GM12892 (cell line): ENCODE measurements at regions not wholly inside any gene's neighbourhood (a gene's known extent, or its start where the extent isn't known, plus 50 kb on each side); places are given as distances from the start of the nearest gene placed in this dataset.
"Not testable (repeated sequence)": the region's sequence is repeated elsewhere in the genome, so short reads cannot be mapped to it uniquely, and the experiment has no call there.

Experiments
- DNase-seq: peaks from one replicate; pipeline ENCODE4 v3.0.0; 2011; ENCODE audit not compliant: insufficient read length
- FAIRE-seq: peaks from 2 replicates; lab custom pipeline; 2011; peaks lifted over from hg19 to GRCh38; lab: Jason Lieb, UNC
- POLR2A ChIP-seq: IDR thresholded peaks from 2 replicates; pipeline ENCODE4 v1.6.1; 2011; ENCODE audit warnings: low read depth, low read length, control low read depth
- POLR2AphosphoS5 ChIP-seq: IDR thresholded peaks from 2 replicates; pipeline ENCODE4 v1.6.1; 2011; ENCODE audit warnings: low read depth, low read length, control low read depth
- TAF1 ChIP-seq: IDR thresholded peaks from 2 replicates; pipeline ENCODE4 v1.6.1; 2011; ENCODE audit warnings: low read depth, mild to moderate bottlenecking, control low read depth, low read length, borderline replicate concordance

DNA sequence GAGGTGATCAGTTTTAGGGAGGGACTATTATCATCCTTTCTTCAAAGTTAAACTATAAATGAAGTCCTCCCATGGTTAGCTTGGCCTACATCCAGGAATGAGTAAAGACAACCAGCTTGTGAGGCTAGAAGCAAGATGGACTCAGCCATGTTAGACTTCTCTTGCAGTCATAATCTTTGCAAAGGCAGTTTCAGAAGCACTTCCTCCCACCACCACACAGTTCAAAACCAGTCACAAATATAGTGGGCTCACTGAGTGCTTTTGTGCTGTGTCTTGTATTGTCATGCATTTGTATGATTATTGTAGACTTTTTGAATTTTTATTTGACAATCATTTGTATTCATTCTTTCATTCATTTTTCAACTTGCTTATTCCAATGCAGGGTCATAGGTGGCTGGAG lies 204.5 kb downstream of the ZNF674 start:
- DNase-seq: no peak
- no peak for TF ChIP-seq POLR2AphosphoS5
- FAIRE-seq: no peak

DNA sequence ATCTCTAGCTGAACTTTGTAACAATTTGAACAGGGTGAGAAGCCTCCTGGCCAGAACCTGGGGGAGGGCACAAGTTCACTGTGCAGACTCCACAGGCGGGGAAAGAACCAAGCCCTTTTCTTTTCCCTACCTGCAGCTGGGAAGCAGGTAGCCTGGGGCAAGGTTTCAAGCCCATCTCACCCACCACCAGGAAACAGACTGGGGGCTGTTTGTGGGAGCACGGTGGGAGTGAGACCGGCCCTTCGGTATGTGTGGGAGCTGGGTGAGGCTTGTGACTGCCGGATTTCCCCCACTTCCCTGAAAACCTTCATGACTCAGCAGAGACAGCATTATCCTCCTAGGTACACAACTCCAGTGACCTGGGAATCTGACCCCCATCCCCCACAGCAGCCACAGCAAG lies 211.7 kb downstream of the ZNF674 start:
- DNase-seq (no peak), FAIRE-seq (no peak)
- TF ChIP-seq POLR2AphosphoS5 (no peak), TAF1 (no peak), POLR2A (no peak)

DNA sequence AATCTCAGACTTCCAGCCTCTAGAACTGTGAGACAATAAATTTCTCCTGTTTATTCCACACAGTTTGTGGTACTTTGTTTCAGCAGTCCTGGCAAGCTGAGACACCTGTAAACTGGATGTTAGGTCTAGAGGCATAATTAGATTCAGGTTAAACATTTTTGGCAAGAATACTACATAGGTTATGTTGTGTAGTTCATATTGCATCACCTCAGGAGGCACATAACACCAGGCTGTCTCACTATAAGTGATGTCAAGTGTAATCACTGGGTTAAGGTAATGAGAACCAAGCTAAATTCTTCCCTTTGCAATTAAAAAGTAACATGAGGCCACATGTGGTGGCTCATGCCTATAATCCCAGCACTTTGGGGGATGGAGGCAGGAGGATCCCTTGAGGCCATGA lies 214.2 kb downstream of the ZNF674 start:
- TF ChIP-seq TAF1: no peak
- no peak for TF ChIP-seq POLR2A
- no peak for TF ChIP-seq POLR2AphosphoS5
- DNase-seq (no peak), FAIRE-seq (no peak)

DNA sequence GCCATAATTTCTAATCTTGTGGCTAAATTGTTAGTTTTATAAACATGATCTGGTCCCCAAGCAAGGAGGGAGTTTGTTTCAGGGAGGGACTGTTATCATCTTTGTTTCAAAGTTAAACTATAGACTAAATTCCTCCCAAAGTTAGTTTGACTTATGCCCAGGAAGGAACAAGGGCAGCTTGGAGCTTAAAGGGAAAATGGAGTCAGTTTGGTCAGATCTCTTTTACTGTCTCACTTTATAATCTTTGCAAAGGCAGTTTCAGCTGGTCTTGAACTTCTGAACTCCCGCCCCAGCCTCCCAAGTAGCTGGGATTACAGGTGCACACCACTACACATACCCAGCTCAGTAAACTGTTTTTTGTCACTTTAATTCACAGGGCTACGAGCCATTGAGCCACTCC lies 214.7 kb downstream of the ZNF674 start:
- TF ChIP-seq POLR2AphosphoS5 (no peak), POLR2A (no peak), TAF1 (no peak)
- FAIRE-seq (no peak), DNase-seq (no peak)

DNA sequence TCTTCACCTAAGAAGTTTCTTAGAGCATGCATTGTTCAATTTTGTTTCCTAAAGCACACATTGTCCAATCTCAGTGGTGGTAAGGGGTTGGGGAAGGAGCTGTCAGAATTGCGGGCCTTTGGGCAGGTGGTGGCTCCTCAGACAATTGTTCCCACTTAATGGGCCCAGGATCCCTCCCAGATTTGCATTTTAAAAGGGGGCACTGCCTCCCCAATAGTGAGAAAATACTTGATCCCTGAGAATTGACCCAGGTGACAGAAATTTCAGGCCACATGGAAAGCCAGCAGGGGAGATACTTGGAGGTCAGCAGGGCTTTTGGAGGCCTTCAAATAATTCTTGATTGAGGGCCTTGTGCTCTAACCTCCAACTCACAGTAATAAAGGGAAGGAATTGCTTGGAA lies 217.1 kb downstream of the ZNF674 start:
- DNase-seq (no peak), FAIRE-seq (no peak)
- TF ChIP-seq POLR2A (no peak), POLR2AphosphoS5 (no peak), TAF1 (no peak)

DNA sequence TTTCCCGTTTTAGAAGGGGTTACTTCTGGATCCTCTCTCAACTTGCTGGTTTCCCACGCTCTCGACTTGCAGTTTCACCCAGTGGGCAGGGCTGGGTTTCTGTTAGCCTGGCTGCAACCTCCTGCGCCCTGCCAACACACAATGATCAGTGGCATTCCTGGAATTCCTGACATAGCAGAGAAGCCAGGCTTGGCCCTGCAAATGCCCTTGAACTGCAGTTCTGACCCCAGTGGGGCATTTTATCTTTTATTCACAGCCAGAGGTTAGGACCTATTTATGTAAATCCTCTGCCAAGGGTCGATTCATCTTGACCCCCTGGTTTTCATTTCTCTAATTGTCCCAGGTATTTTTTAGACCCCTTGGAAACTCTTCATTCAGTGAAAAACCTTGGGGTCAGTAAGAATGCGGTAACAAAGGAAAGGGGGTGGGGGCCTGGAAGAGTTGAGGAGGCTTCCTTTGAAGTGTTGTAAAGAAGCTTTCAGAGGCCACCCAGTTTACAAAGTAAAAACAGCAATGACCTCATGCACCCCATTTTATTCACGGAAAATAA lies 217.6 kb downstream of the ZNF674 start:
- FAIRE-seq (no peak), DNase-seq (no peak)
- no peak for TF ChIP-seq POLR2AphosphoS5
- TF ChIP-seq POLR2A: no peak
- TF ChIP-seq TAF1: no peak

DNA sequence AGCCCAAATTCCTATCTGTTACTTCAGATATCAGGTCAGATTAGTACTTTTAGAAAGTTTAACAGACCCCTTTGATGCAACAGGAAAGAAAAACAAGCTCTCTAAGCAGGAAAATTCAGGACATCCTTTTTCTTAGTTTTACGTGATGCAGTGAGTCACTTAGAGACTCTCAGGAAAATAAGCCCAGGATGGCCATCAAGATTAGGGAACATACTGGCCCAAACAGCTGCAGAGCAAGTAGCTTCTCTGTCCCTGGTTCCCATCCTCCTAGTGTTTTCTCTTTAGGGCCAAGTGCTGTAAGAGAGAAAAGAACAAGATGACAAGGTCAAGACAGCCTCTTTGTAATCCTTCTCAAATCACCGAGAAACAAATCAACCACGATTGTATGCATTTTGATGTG lies 219.1 kb downstream of the ZNF674 start:
- no peak for FAIRE-seq
- TF ChIP-seq POLR2AphosphoS5: no peak
- no peak for TF ChIP-seq TAF1
- no peak for TF ChIP-seq POLR2A
- DNase-seq: no peak

DNA sequence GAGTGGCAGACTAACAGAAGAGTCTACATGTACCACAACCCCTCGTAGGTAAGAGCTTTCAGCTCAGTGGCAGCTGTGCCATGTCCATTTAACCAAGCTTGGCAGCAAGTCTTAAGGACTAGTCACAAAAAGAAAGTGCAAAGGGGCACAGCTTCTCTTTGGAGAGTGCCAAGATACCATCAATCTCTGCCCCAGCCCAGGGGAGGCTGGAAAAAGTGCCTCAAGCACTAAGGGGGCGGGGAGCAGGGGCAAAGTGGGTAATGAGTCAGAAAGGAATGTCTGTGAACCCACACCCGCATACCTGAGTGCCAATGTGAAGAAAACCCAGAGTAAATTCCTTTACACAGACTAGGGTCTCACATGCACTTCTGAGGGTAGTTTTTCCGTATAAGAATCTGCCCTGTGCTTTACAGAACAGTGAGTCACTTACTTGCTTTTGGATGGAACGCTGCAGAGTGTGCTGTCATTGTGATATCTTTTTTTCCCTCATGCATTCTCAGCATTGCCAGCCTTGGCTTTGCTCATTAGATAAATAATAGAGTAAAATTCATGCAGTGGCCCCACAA lies 219.8 kb downstream of the ZNF674 start:
- no peak for DNase-seq
- FAIRE-seq: no peak
- TF ChIP-seq POLR2A: no peak
- no peak for TF ChIP-seq POLR2AphosphoS5
- TF ChIP-seq TAF1: no peak

DNA sequence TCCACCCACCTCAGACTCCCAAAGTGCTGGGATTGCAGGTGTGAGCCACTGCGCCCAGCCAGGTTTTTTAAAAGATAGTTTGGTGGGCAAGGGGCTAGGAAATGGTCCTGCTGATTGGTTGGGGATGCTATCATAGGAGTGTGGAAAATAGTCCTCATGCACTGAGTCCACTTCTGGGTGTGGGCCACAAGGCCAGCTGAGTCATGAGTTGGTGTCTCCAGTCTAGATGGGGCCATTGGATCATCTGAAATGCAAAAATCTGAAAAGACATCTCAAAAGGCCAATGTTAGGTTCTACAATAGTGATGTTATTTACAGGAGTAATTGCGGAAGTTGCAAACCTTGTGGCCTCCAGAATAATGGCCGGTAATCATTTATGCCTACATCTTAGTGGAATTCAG lies 221.1 kb downstream of the ZNF674 start:
- TF ChIP-seq TAF1 (no peak), POLR2A (no peak), POLR2AphosphoS5 (no peak)
- FAIRE-seq: no peak
- no peak for DNase-seq

DNA sequence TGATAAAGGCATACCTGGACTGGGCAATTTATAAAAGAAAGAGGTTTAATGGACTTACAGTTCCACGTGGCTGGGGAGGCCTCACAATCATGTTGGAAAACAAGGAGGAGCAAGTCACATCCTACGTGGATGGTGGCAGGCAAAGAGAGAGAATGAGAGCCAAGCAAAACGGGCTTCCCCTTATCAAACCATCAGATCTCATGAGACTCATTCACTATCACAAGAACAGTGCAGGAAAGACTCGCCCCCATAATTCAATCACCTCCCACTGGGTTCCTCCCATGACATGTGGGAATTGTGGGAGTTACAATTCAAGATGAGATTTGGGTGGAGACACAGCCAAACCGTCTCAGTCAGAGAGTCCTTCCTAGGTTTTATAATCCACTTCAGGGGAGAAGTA lies 222.3 kb downstream of the ZNF674 start:
- FAIRE-seq, DNase-seq: not testable (repeated sequence)

DNA sequence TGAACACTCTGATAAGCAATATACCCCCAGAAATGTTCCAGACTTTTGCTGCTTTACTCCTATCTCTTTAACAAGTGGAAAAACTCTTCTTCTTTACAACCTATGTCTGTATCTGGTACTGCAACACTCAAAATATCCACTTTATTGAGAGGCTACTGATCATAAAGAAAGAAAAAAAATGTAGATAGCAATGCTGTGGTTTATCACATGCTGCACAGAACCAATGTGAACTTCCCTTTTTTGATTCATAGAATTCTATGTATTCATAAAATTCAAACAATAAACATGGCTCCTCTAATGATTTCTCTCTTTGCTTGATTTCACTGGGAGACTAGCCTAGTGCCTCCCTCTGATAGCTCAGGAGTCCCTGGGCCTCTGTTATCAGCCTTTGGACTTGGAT lies 223.5 kb downstream of the ZNF674 start:
- DNase-seq (no peak), FAIRE-seq (no peak)
- TF ChIP-seq POLR2AphosphoS5 (no peak), TAF1 (no peak), POLR2A (no peak)

DNA sequence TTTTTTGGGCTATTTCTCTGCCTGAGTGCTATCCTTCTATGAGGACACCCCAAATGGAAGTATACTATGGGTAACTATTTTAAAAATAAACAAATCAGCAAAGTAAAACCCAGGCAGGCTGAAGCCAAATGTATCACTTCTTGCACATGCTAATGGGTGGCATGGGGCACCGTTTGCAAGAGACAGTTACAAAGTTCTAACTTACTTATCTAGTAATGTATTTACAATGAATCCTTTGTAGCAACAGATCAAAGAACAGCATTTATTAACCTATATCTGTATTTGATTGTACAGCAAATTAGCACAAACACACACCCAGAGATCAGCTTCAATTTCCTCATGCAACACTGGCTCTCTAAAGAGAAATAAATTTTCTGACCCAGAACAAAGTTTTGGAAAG lies 225.5 kb downstream of the ZNF674 start:
- TF ChIP-seq POLR2A (no peak), POLR2AphosphoS5 (no peak), TAF1 (no peak)
- FAIRE-seq (no peak), DNase-seq (no peak)

DNA sequence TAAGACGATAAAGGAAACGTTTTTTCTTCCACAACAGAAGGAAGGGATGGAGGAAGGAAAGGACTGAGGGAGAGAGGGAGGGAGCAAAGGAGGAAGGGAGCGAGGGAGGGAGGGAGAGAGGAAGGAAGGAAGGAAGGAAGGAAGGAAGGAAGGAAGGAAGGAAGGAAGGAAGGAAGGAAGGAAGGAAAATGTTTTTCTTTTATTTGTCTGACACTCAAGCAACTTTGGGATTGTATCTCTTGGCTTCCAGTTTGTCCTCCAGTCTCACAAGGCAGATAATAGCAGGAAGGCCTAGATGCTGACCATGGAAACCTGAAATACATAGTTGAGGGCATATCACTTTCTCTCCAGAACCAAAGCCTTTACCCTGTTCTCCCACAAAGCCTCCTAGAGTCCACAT lies 226.7 kb downstream of the ZNF674 start:
- no peak for FAIRE-seq
- DNase-seq: no peak
- TF ChIP-seq TAF1: no peak
- no peak for TF ChIP-seq POLR2AphosphoS5
- TF ChIP-seq POLR2A: no peak
